HepG2 (cell line): ENCODE measurements at regions not wholly inside any gene's neighbourhood (a gene's known extent, or its start where the extent isn't known, plus 50 kb on each side); places are given as distances from the start of the nearest gene placed in this dataset.

Experiments used
- ATAC-seq: fragments of 200-7000 bp; cut with Tn5 transposase; 3 replicates; pipeline ENCODE4 v1.9.1; 2020; ENCODE audit warnings: mild to moderate bottlenecking, moderate library complexity
- BruUV-seq: library from RNA; stranded (reverse); fragments of 400-500 nt; replicated peaks from 2 replicates; lab custom pipeline; 2021; lab: Mats Ljungman, UMichigan
- CTCF ChIA-PET: fragments of 300-600 bp; formaldehyde crosslinking; extraction: SDS; loops from one replicate; lab custom pipeline; 2021; ENCODE audit warnings: low total read pairs, inconsistent platforms, low intra/inter-chr PET ratio; lab: Yijun Ruan, JAX
- POLR2A ChIA-PET: fragments of 350-600 bp; sonication (Branson Sonifier 250); formaldehyde crosslinking; loops from one replicate; lab custom pipeline; 2020; ENCODE audit warnings: antibody characterized with exemption, inconsistent platforms; lab: Yijun Ruan, JAX
- DNase-seq: peaks from one replicate; pipeline ENCODE4 v3.0.0-alpha.2; 2015; ENCODE audit warnings: low spot score
- FAIRE-seq: peaks from 3 replicates; lab custom pipeline; 2011; peaks lifted over from hg19 to GRCh38; lab: Jason Lieb, UNC
- H2AFZ ChIP-seq: one replicate; pipeline ENCODE4 v1.6.1; 2011; ENCODE audit warnings: low read length, inconsistent platforms
- H3K27ac ChIP-seq: fragments of 300-600 bp; 3 replicates; pipeline ENCODE4 v1.8.0; 2011; ENCODE audit warnings: mixed run types, mild to moderate bottlenecking, mixed read lengths, low read length, inconsistent platforms; ENCODE audit not compliant: insufficient read depth; ENCODE audit errors: extremely low read length
- H3K27me3 ChIP-seq, 2 experiments: fragments of 200-600 bp in 1 of 2; 2 replicates in 1 of 2; 3 replicates in 1 of 2; pipeline versions ENCODE4 v1.6.0 to v1.8.0; 2011; ENCODE audit warnings: low read length in 2 of 2, mild to moderate bottlenecking in 2 of 2, moderate library complexity in 2 of 2, inconsistent platforms in 1 of 2; ENCODE audit not compliant: insufficient read depth in 2 of 2, control insufficient read depth in 1 of 2
- H3K36me3 ChIP-seq, 2 experiments: fragments of 200-600 bp in 1 of 2; replicated peaks in 1 of 2; 2 replicates in 1 of 2; 3 replicates in 1 of 2; pipeline versions ENCODE4 v1.5.1 to v1.8.0; 2011; ENCODE audit warnings: low read length in 2 of 2, inconsistent platforms in 1 of 2; ENCODE audit not compliant: insufficient read depth in 2 of 2, control insufficient read depth in 1 of 2
- H3K4me1 ChIP-seq: 2 replicates; pipeline ENCODE4 v1.5.1; 2012; ENCODE audit warnings: low read length, inconsistent platforms; ENCODE audit not compliant: insufficient read depth
- H3K4me2 ChIP-seq: 2 replicates; pipeline ENCODE4 v1.6.0; 2011; ENCODE audit warnings: low read depth, low read length, inconsistent platforms
- H3K4me3 ChIP-seq, 3 experiments: fragments of 200-600 bp in 1 of 3; sonication (generic), shearing (Covaris generic) in 1 of 3; replicated peaks in 1 of 3; 2 replicates each; pipeline ENCODE4 v1.5.1; 2011 to 2016; ENCODE audit warnings: low read length in 3 of 3, inconsistent platforms in 2 of 3, low read depth in 2 of 3, mild to moderate bottlenecking in 2 of 3, control low read depth in 1 of 3, mixed read lengths in 1 of 3; ENCODE audit not compliant: insufficient read depth in 1 of 3
- H3K79me2 ChIP-seq: one replicate; pipeline ENCODE4 v1.6.1; 2011; ENCODE audit warnings: low read length, inconsistent platforms; ENCODE audit not compliant: insufficient read depth
- H3K9ac ChIP-seq: 2 replicates; pipeline ENCODE4 v1.6.0; 2011; ENCODE audit warnings: mild to moderate bottlenecking, low read depth, low read length, inconsistent platforms; ENCODE audit not compliant: insufficient read depth
- H3K9me3 ChIP-seq: 2 replicates; pipeline ENCODE4 v1.5.1; 2012; ENCODE audit warnings: mild to moderate bottlenecking, low read length
- H4K20me1 ChIP-seq: 2 replicates; pipeline ENCODE4 v1.6.0; 2011; ENCODE audit warnings: inconsistent platforms, mild to moderate bottlenecking, low read length, moderate library complexity; ENCODE audit not compliant: insufficient read depth
- CENPBD1 ChIP-seq: sonication (generic); formaldehyde crosslinking; IDR thresholded peaks from 2 replicates; pipeline ENCODE4 v1.8.0; 2022; ENCODE audit warnings: missing genetic modification reagents, low read depth, mild to moderate bottlenecking, borderline replicate concordance
- FOXP4 ChIP-seq: sonication (generic); formaldehyde crosslinking; IDR thresholded peaks from 2 replicates; pipeline ENCODE4 v1.4.0; 2020; ENCODE audit warnings: missing genetic modification reagents
- FUBP1 ChIP-seq: sonication (generic); formaldehyde crosslinking; IDR thresholded peaks from 2 replicates; pipeline ENCODE4 v1.5.1; 2020; ENCODE audit warnings: missing genetic modification reagents, mild to moderate bottlenecking, borderline replicate concordance
- HNF1B ChIP-seq: sonication (generic); formaldehyde crosslinking; IDR thresholded peaks from 2 replicates; pipeline ENCODE4 v1.5.1; 2020; ENCODE audit warnings: mild to moderate bottlenecking, moderate library complexity, missing genetic modification reagents
- KMT2B ChIP-seq: IDR thresholded peaks from 2 replicates; pipeline ENCODE4 v1.6.1; 2016; ENCODE audit warnings: missing genetic modification reagents, missing compliant biosample characterization
- MATR3 ChIP-seq: sonication (generic); formaldehyde crosslinking; IDR thresholded peaks from 2 replicates; pipeline ENCODE4 v1.4.0; 2020; ENCODE audit warnings: missing genetic modification reagents
- SRF ChIP-seq: IDR thresholded peaks from 2 replicates; pipeline ENCODE4 v1.6.1; 2011; ENCODE audit warnings: mild to moderate bottlenecking, low read depth, low read length, moderate library complexity
- ZNF530 ChIP-seq: sonication (generic); formaldehyde crosslinking; IDR thresholded peaks from 2 replicates; pipeline ENCODE4 v1.5.0; 2020; ENCODE audit warnings: low read depth, mild to moderate bottlenecking, missing genetic modification reagents
- ZNF652 ChIP-seq: IDR thresholded peaks from 2 replicates; pipeline ENCODE4 v1.6.1; 2016; ENCODE audit warnings: low read depth, borderline replicate concordance
- ZNF878 ChIP-seq: sonication (generic); formaldehyde crosslinking; IDR thresholded peaks from 2 replicates; pipeline ENCODE4 v1.8.1; 2023; ENCODE audit warnings: mild to moderate bottlenecking, missing genetic modification reagents, moderate library complexity
- WGBS: methylation state at CpG from one replicate; pipeline ENCODE4 v1.1.6; 2017; ENCODE audit warnings: low lambda C conversion rate; 5-methylcytosine and 5-hydroxymethylcytosine counted together
- in situ Hi-C: cut with HindIII; loops from 2 replicates; pipeline ENCODE4 v1.10.0; 2017; ENCODE audit warnings: low pct_unique_long_range_greater_than_20kb; ENCODE audit not compliant: extremely low pct_ligation_motif_present
- intact Hi-C: fragments of 100-400 bp; cut with micrococcal nuclease; formaldehyde crosslinking; loops from one replicate; pipeline ENCODE4 v1.10.0; 2022; ENCODE audit not compliant: unreplicated experiment

- Histone ChIP-seq H3K9me3 (peaks cover 71% of the 10 kb centered on the region), H3K27ac (no peak overlapping the region), H3K4me3 (no peak overlapping the region), H3K36me3 (no peaks in the 10 kb centered on the region), H3K27me3 (no peaks in the 10 kb centered on the region), H2AFZ (no peak overlapping the region), H3K4me1 (no peaks in the 10 kb centered on the region), H4K20me1 (no peaks in the 10 kb centered on the region), H3K79me2 (no peaks in the 10 kb centered on the region), H3K4me2 (no peak overlapping the region), H3K9ac (no peak overlapping the region)
- CTCF ChIA-PET: no interaction called here
- in situ Hi-C loops (no loop called here), intact Hi-C loops (no loop called here)
- 7% methylated on average over 4 of the region's 4 CpGs for WGBS
- FAIRE-seq: no peak
- no peak for TF ChIP-seq KMT2B
- TF ChIP-seq FUBP1: no peak
- TF ChIP-seq ZNF652 (CRISPR knock-in tag): no peak
- TF ChIP-seq MATR3 (CRISPR knock-in tag): no peak
- TF ChIP-seq CENPBD1: no peak
- no peak for TF ChIP-seq HNF1B (CRISPR knock-in tag)
- TF ChIP-seq FOXP4 (CRISPR knock-in tag): no peak
- no peak for TF ChIP-seq ZNF878 (CRISPR knock-in tag)
- TF ChIP-seq SRF: no peak
- TF ChIP-seq ZNF530: no peak
- BruUV-seq: no TSS peak
- POLR2A ChIA-PET: no interaction called here
- DNase-seq: no peak
- no peak for ATAC-seq
Observed at GRCh38 chr7:52537051-52537450, 498.4 kb upstream of the POM121L12 start.
